ENCODE measurements at regions not wholly inside any gene's neighbourhood (a gene's known extent, or its start where the extent isn't known, plus 50 kb on each side); places are given as distances from the start of the nearest gene placed in this dataset.

DNA sequence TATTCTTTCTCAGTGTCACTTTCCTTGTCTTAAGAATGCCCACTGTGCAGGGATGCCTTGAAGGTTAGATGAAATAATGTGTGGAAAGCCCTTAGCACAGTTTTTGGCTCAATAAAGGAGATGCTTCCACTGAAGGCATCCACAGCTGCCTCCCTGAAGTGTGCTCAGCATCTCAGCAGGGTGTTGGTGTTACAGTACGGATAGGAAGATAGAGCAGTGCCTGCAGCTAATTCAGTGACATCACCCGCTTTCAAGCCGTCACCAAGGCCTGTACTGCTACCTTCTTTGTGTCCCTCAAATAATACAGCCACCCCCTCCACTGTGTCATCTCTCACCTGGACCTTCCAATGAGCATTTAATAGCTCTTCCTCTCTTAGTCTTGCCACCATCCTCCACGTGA lies 59.0 kb downstream of the NDUFS5 start:
- BruUV-seq (replicated peaks): no TSS peak
- H3K4me1 ChIP-seq (ENCODE audit: control insufficient read depth, insufficient read depth, low read length): peaks cover 13% of the 10 kb centered on the region
- ATAC-seq (no peak), DNase-seq (ENCODE audit: low read depth, low spot score) (no peak), FAIRE-seq (no peak)
- ChIA-PET SMC1A (ENCODE audit: uncharacterized antibody, unreplicated experiment) (interaction anchor here (1.5 kb wide), 1 partner anchor 340 kb away, joined by 4 read pairs; no protein-coding TSS in a partner anchor), POLR2A (no interaction called here), RAD21 (ENCODE audit: unreplicated experiment) (no interaction called here), CTCF (interaction anchor here (0.6 to 1.9 kb wide), 4 partner anchors 9 to 133 kb away, joined by 3 to 7 read pairs (median 3); no protein-coding TSS in a partner anchor)
- H3K27ac ChIP-seq (ENCODE audit: control insufficient read depth, insufficient read depth): no peak overlapping the region
- TF ChIP-seq KLF5 (IDR thresholded peaks at IDR 0.05; ENCODE audit: partially characterized antibody) (no peak), RAD51 (IDR thresholded peaks at IDR 0.05) (no peak), FOXM1 (IDR thresholded peaks at IDR 0.05; ENCODE audit: low read depth, low read length) (no peak), CHD2 (IDR thresholded peaks at IDR 0.05; ENCODE audit: borderline replicate concordance, low read depth, low read length) (no peak), IKZF2 (IDR thresholded peaks at IDR 0.05) (no peak), EGR1 (IDR thresholded peaks at IDR 0.05; ENCODE audit: borderline replicate concordance in 1 of 2, low read depth in 2 of 2, low read length in 2 of 2) (no peak), MEF2B (IDR thresholded peaks at IDR 0.05; ENCODE audit: partially characterized antibody, poor library complexity, severe bottlenecking) (no peak)
- TF ChIP-seq, protein P1, sequence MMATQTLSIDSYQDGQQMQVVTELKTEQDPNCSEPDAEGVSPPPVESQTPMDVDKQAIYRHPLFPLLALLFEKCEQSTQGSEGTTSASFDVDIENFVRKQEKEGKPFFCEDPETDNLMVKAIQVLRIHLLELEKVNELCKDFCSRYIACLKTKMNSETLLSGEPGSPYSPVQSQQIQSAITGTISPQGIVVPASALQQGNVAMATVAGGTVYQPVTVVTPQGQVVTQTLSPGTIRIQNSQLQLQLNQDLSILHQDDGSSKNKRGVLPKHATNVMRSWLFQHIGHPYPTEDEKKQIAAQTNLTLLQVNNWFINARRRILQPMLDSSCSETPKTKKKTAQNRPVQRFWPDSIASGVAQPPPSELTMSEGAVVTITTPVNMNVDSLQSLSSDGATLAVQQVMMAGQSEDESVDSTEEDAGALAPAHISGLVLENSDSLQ (IDR thresholded peaks at IDR 0.05): no peak
- TF ChIP-seq, protein P2, sequence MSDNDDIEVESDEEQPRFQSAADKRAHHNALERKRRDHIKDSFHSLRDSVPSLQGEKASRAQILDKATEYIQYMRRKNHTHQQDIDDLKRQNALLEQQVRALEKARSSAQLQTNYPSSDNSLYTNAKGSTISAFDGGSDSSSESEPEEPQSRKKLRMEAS (IDR thresholded peaks at IDR 0.05; ENCODE audit: low read depth, low read length): no peak
- TF ChIP-seq, protein P3, sequence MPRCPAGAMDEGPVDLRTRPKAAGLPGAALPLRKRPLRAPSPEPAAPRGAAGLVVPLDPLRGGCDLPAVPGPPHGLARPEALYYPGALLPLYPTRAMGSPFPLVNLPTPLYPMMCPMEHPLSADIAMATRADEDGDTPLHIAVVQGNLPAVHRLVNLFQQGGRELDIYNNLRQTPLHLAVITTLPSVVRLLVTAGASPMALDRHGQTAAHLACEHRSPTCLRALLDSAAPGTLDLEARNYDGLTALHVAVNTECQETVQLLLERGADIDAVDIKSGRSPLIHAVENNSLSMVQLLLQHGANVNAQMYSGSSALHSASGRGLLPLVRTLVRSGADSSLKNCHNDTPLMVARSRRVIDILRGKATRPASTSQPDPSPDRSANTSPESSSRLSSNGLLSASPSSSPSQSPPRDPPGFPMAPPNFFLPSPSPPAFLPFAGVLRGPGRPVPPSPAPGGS (IDR thresholded peaks at IDR 0.05; ENCODE audit: borderline replicate concordance, insufficient read depth, low read depth, low read length, poor library complexity, severe bottlenecking): no peak
- H3K4me2 ChIP-seq (ENCODE audit: control insufficient read depth, insufficient read depth): no peak overlapping the region
- H3K79me2 ChIP-seq (ENCODE audit: control insufficient read depth, insufficient read depth, low read length): no peaks in the 10 kb centered on the region
- H4K20me1 ChIP-seq (ENCODE audit: control insufficient read depth, insufficient read depth): no peaks in the 10 kb centered on the region
- H3K27me3 ChIP-seq (replicated peaks in 1 of 2; ENCODE audit: control insufficient read depth in 2 of 2, insufficient read depth in 2 of 2, low read length in 1 of 2): peaks cover 5 to 13% of the 10 kb centered on the region in 2 experiments; a peak in 3 of 4 replicates
- in situ Hi-C loops (cut with MboI): no loop called here
- WGBS (ENCODE audit: insufficient coverage, insufficient replicate concordance, low lambda C conversion rate, missing lambda C conversion rate): 34% methylated on average over 4 of the region's 4 CpGs
- H2AFZ ChIP-seq (ENCODE audit: control insufficient read depth, low read depth, low read length): no peak overlapping the region
- no peaks in the 10 kb centered on the region for H3K9me3 ChIP-seq (replicated peaks; ENCODE audit: control insufficient read depth, insufficient read depth, low read length)
- H3K4me3 ChIP-seq: no peak overlapping the region
- intact Hi-C loops (cut with micrococcal nuclease; ENCODE audit: unreplicated experiment): no loop called here
- no peak overlapping the region for H3K9ac ChIP-seq (ENCODE audit: control insufficient read depth, insufficient read depth, low read length)
- no peaks in the 10 kb centered on the region for H3K36me3 ChIP-seq (ENCODE audit: control insufficient read depth in 2 of 2, insufficient read depth in 2 of 2, low read length in 1 of 2)

Measured in GM12878 (cell line).